ENCODE measurements at regions not wholly inside any gene's neighbourhood (a gene's known extent, or its start where the extent isn't known, plus 50 kb on each side); places are given as distances from the start of the nearest gene placed in this dataset.

DNA sequence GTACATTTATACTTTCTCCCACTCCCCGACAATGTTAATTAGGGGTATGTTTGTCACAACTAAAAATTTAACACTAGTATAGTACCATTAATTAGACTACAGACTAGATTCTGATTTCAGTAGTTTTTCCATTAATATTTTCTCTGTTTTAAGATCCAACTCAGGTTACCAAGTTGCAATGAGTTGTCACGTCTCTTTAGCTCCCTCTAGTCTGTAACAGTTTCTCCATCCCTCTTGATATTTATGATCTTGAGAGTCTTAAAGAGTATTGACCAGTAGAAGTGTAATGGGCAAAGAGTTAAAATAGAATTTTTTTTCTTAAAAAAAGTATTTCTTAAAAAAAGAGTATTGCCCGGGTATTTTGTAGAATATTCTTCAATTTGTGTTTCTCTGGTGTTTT, 598.1 kb downstream of the TBC1D4 start:
- Histone ChIP-seq H3K4me1 (ENCODE audit: insufficient read depth, low read length) (no peaks in the 10 kb centered on the region), H3K27me3 (ENCODE audit: insufficient read depth, low read length) (no peaks in the 10 kb centered on the region), H3K4me3 (ENCODE audit: low read length) (no peak overlapping the region), H3K9me3 (ENCODE audit: low read depth, low read length) (peaks cover 4% of the 10 kb centered on the region)

DNA sequence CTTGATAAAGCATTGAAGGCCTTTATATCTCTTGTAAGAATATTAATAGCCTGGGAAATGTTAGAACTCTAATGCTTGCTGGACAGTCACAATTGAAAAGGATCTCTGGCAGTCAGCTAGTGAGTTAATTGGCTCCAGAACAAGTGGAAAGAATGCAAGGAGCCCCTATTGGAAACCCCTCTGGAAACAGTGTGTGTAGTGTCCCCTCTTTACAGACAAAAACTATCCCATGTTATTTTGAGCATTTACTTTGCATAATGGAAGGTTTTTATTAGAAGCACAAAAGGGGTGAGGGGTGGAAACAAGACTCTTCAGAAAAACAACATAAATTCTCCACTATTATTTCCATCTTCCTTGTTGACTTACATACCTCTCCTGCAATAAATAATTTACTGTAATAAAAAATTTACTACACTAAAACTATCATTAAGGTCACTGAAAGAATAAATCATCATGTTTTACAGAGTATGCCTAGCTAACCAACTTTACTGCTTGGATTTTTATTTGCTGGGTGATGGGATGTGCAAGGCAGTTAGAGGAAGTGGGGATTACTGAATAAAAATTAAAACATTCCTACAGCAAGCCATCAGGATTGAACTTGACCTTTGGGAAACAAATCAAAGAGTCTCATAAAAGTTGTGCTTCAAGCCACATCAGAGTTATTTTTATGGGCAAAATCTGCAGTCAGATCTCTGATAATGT, 610.4 kb downstream of the TBC1D4 start:
- Histone ChIP-seq H3K4me3 (ENCODE audit: low read length) (no peak overlapping the region), H3K9me3 (ENCODE audit: low read depth, low read length) (no peaks in the 10 kb centered on the region), H3K4me1 (ENCODE audit: insufficient read depth, low read length) (no peaks in the 10 kb centered on the region), H3K27me3 (ENCODE audit: insufficient read depth, low read length) (no peaks in the 10 kb centered on the region)

GRCh38 chr13:74870865-74871264, 611.1 kb downstream of the TBC1D4 start:
- H3K4me1 ChIP-seq (ENCODE audit: insufficient read depth, low read length), result no peaks in the 10 kb centered on the region

GRCh38 chr13:74869846-74870245, 612.1 kb downstream of the TBC1D4 start:
- H3K27me3 ChIP-seq (ENCODE audit: insufficient read depth, low read length), result no peaks in the 10 kb centered on the region
- no peaks in the 10 kb centered on the region for H3K4me1 ChIP-seq (ENCODE audit: insufficient read depth, low read length)
- H3K9me3 ChIP-seq (ENCODE audit: low read depth, low read length), result no peaks in the 10 kb centered on the region
- H3K4me3 ChIP-seq (ENCODE audit: low read length), result no peak overlapping the region

More at GRCh38 chr13:74870865-74871264, 611.1 kb downstream of the TBC1D4 start:
- H3K4me3 ChIP-seq (ENCODE audit: low read length), result no peak overlapping the region
- no peaks in the 10 kb centered on the region for H3K27me3 ChIP-seq (ENCODE audit: insufficient read depth, low read length)
- H3K9me3 ChIP-seq (ENCODE audit: low read depth, low read length), result no peaks in the 10 kb centered on the region

DNA sequence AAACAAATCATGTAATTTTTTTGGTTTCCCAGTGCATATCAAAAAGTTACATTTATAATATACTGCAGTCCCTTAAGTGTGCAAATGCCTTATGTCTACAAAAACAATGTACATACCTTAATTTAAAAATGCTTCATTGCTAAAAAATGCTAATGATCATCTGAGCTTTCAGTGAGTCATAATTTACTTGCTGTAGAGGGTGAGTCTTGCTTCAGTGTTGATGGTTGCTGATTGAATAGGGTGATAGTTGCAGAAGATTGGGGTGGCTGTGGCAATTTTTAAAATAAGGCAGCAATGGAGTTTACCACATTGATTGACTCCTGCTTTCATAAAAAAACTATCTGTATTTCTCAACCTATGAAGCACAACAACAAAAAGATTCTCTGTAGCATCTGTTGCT, 613.9 kb downstream of the TBC1D4 start:
- Histone ChIP-seq H3K27me3 (ENCODE audit: insufficient read depth, low read length) (no peaks in the 10 kb centered on the region), H3K4me3 (ENCODE audit: low read length) (no peak overlapping the region), H3K9me3 (ENCODE audit: low read depth, low read length) (no peaks in the 10 kb centered on the region), H3K4me1 (ENCODE audit: insufficient read depth, low read length) (no peaks in the 10 kb centered on the region)

- no peaks in the 10 kb centered on the region for H3K4me1 ChIP-seq (ENCODE audit: insufficient read depth, low read length)
- no peak overlapping the region for H3K4me3 ChIP-seq (ENCODE audit: low read length)
- no peaks in the 10 kb centered on the region for H3K27me3 ChIP-seq (ENCODE audit: insufficient read depth, low read length)
- H3K9me3 ChIP-seq (ENCODE audit: low read depth, low read length), result no peaks in the 10 kb centered on the region
Measured at GRCh38 chr13:74867460-74867859, 614.5 kb downstream of the TBC1D4 start.

- Histone ChIP-seq H3K27me3 (ENCODE audit: insufficient read depth, low read length) (no peaks in the 10 kb centered on the region), H3K4me1 (ENCODE audit: insufficient read depth, low read length) (no peaks in the 10 kb centered on the region), H3K9me3 (ENCODE audit: low read depth, low read length) (no peaks in the 10 kb centered on the region), H3K4me3 (ENCODE audit: low read length) (no peak overlapping the region)
Measured at GRCh38 chr13:74866101-74866500, 615.9 kb downstream of the TBC1D4 start.

DNA sequence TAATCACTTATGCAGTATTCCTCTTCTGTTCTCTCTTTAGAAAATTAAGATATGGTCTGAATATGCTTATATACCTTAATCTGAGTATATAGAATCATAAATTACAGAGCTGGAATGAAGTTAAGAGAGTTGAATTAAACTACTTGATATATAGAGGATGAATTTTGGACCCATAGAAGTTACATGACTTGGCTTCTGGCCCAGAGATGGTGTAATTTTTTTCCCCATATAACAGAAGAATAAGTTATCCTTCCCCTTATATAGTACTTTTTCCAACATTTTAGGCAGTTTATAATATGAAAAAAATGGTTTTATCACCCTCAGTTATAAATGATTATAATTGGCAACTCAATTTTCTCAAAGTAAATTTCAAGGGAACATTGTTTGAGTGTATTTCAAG, 616.3 kb downstream of the TBC1D4 start:
- Histone ChIP-seq H3K4me1 (ENCODE audit: insufficient read depth, low read length) (no peaks in the 10 kb centered on the region), H3K27me3 (ENCODE audit: insufficient read depth, low read length) (no peaks in the 10 kb centered on the region), H3K9me3 (ENCODE audit: low read depth, low read length) (no peaks in the 10 kb centered on the region), H3K4me3 (ENCODE audit: low read length) (no peak overlapping the region)

- no peak overlapping the region for H3K4me3 ChIP-seq (ENCODE audit: low read length)
- no peaks in the 10 kb centered on the region for H3K27me3 ChIP-seq (ENCODE audit: insufficient read depth, low read length)
- no peaks in the 10 kb centered on the region for H3K4me1 ChIP-seq (ENCODE audit: insufficient read depth, low read length)
- no peaks in the 10 kb centered on the region for H3K9me3 ChIP-seq (ENCODE audit: low read depth, low read length)
Measured at GRCh38 chr13:74860789-74861188, 621.2 kb downstream of the TBC1D4 start.

DNA sequence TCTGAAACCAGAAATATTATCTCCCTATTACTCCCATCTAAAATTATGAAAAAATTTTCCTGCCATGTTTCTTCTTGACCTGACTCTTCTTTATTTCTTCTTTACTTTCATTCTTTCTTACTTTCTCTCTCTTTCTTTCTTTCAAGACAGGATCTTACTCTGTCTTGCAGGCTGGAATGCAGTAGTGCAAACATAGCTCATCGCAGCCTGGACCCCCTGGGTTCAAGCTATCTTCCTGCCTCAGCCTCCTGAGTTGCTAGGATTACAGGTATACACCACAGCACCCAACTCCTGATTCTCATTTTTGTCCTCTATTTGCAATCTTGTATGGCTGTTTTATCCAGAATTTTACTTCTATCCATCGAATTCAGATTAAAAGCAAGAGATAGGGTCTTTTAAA, 631.1 kb downstream of the TBC1D4 start:
- no peaks in the 10 kb centered on the region for H3K4me1 ChIP-seq (ENCODE audit: insufficient read depth, low read length)
- H3K27me3 ChIP-seq (ENCODE audit: insufficient read depth, low read length), result no peaks in the 10 kb centered on the region
- H3K9me3 ChIP-seq (ENCODE audit: low read depth, low read length), result no peaks in the 10 kb centered on the region
- H3K4me3 ChIP-seq (ENCODE audit: low read length), result no peak overlapping the region

- Histone ChIP-seq H3K4me1 (ENCODE audit: insufficient read depth, low read length) (no peaks in the 10 kb centered on the region), H3K4me3 (ENCODE audit: low read length) (no peak overlapping the region), H3K9me3 (ENCODE audit: low read depth, low read length) (no peaks in the 10 kb centered on the region), H3K27me3 (ENCODE audit: insufficient read depth, low read length) (no peaks in the 10 kb centered on the region)
Measured at GRCh38 chr13:74847966-74848365, 634.0 kb downstream of the TBC1D4 start.

DNA sequence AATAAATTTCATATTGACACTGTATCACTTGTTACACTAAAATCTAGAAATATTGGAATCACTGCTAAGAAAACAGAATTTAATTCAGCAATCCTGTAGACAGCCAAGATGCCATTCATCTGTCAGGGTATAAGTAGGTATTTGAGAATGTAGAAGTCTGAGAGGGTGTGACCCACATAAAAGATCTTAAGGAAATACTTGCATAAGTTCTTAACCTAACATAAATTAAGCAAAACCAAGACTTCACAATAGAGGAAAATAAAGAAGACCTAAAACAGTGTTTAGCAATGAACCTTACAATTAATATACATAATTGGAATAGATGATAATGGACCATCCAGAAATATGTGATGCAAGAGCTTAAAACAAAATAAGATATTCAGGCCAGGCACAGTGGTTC, 636.2 kb downstream of the TBC1D4 start:
- no peaks in the 10 kb centered on the region for H3K4me1 ChIP-seq (ENCODE audit: insufficient read depth, low read length)
- no peaks in the 10 kb centered on the region for H3K9me3 ChIP-seq (ENCODE audit: low read depth, low read length)
- no peak overlapping the region for H3K4me3 ChIP-seq (ENCODE audit: low read length)
- H3K27me3 ChIP-seq (ENCODE audit: insufficient read depth, low read length), result no peaks in the 10 kb centered on the region

DNA sequence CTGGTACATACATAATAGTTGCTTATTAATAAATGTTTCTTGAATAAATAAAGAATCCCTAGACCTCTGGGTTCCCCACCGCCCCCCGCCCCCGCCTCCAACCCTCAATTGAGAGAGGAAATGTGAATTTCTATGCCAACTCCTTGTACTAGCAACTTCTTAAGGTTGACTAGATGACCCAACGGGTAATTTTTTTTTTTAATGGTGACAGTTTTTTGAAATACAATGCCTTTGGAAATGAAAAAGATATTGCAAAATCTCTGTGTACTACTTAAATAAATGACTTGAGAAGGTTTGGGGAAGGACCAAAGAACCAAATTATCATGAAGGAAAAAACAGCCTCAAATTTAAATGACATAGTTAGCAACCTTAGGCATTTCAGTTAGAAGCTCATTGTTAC, 640.3 kb downstream of the TBC1D4 start:
- Histone ChIP-seq H3K4me3 (ENCODE audit: low read length) (no peak overlapping the region), H3K27me3 (ENCODE audit: insufficient read depth, low read length) (no peaks in the 10 kb centered on the region), H3K4me1 (ENCODE audit: insufficient read depth, low read length) (no peaks in the 10 kb centered on the region)

DNA sequence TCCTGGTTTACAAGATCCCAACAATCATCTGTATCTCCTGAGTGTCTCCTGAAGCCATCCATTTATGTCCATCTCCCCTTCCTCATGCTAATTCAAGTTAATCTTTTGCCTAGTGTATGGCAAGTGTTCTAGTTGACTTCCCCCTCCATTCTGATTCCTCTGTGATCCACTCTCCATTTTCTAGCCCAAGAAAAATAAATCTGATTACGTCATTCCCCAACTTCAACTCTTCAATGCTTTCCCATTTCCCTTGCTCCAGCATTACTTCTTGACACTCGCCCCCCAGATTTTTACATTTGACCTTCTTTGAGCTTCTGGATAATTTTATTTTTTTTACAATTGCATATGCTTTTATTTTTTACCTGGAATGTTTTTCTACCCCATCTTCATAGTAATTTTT, 640.8 kb downstream of the TBC1D4 start:
- H3K27me3 ChIP-seq (ENCODE audit: insufficient read depth, low read length), result no peaks in the 10 kb centered on the region
- H3K4me3 ChIP-seq (ENCODE audit: low read length), result no peak overlapping the region
- H3K9me3 ChIP-seq (ENCODE audit: low read depth, low read length), result no peaks in the 10 kb centered on the region
- H3K4me1 ChIP-seq (ENCODE audit: insufficient read depth, low read length), result no peaks in the 10 kb centered on the region

More for the DNA sequence above, 640.3 kb downstream of the TBC1D4 start:
- H3K9me3 ChIP-seq (ENCODE audit: low read depth, low read length), result no peaks in the 10 kb centered on the region

DNA sequence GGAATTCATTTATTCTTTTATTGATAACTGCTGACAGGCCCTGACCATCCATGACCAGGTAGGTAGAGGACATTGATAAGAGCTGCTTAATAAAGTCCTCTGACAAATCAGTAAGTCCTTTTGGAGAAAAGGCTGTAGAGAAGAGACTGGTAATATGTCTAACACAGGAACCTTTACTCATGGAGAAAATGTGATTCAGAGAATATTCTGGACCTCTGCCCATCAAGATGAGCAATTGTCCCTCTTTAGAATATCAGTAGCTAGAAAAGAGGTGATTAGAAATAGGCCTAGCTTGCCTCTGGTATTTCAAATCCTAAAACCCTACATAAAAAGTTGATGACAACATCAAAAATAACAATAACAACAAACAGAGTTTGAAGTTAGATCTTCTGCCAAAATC, 642.3 kb downstream of the TBC1D4 start:
- no peak overlapping the region for H3K4me3 ChIP-seq (ENCODE audit: low read length)
- H3K4me1 ChIP-seq (ENCODE audit: insufficient read depth, low read length), result no peaks in the 10 kb centered on the region
- no peaks in the 10 kb centered on the region for H3K9me3 ChIP-seq (ENCODE audit: low read depth, low read length)
- no peaks in the 10 kb centered on the region for H3K27me3 ChIP-seq (ENCODE audit: insufficient read depth, low read length)

GRCh38 chr13:74838096-74838495, 643.9 kb downstream of the TBC1D4 start:
- Histone ChIP-seq H3K4me1 (ENCODE audit: insufficient read depth, low read length) (no peaks in the 10 kb centered on the region), H3K9me3 (ENCODE audit: low read depth, low read length) (no peaks in the 10 kb centered on the region), H3K27me3 (ENCODE audit: insufficient read depth, low read length) (no peaks in the 10 kb centered on the region), H3K4me3 (ENCODE audit: low read length) (no peak overlapping the region)
